ENCODE measurements at regions not wholly inside any gene's neighbourhood (a gene's known extent, or its start where the extent isn't known, plus 50 kb on each side); places are given as distances from the start of the nearest gene placed in this dataset.

GRCh38 chrX:15914486-15914885 is 59.9 kb upstream of the AP1S2 start:
- no peak for DNase-seq

DNA sequence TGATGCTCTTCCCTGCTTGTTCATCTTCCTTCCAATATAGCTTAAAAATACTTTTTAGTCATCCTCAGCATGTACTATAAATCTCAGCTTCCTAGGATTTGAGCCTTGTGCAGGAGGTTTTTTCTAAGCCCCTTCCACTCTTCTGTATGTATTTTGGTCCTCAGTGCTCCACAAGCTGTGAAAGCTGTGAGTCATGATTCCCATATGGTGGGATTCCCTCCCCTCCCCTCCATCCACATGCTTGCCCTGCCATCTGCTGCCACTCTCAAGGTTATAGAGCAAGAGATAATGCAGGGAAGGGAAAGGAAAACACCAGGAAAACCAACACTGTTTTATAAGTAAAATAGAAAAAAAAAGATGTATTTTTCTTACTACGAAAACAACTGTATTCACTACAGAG is 58.5 kb upstream of the AP1S2 start:
- DNase-seq, result no peak

DNA sequence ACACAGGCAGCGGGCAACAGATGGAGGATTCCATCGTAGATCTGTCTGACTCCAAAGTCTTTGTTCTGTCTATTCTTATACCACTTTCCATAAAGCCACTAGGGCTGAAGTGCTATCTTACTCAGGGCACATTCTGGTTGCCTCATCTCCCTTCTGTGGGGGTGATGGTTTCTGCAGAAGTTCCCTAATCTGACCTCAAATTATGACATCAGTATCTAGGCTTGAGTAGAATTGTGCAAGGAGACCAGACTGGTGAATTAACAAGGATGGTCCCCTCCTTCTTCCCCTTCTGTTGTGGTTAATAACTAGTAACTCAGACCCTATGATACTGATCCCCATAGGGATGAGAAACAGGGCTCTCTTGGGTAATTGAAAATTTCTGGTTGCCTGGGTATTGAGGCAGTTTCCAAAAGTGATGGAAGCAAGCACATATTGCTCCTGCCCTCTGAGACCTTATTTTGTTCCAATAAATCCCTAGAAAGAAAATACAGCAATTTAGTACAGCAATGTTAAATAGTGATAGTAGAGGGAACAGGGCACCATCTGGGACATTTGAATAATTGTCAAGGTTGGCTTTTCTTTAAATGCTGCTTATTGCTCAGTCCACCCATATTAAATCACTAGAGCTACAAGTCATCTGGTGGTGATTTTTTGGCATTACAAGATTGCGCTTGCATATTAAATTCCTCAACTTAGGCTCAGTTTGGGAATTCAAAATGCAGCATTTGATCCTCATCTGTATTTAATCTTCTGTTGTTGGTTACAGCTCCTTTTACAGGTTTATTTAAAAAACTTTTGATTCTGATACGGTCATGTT is 57.3 kb upstream of the AP1S2 start:
- no peak for DNase-seq

DNA sequence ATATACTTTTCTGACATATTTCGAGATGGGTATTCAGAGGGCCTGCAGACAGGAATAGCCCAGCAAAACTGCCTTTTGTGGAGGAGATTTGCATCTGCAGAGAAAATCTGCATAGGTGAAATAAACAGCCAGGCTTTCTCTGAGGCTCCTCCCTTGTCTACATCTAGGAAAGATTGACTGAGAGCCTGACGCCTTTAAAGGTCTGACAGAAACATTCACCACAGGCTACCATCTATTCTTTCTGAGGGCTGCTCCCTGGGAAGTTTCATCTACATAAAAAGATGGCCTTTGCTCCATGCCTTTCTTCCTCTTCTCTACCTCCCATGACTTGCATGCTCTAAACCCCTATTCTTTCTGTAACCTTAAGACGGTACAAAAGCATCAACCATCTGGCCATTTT is 55.0 kb upstream of the AP1S2 start:
- DNase-seq, result no peak

DNA sequence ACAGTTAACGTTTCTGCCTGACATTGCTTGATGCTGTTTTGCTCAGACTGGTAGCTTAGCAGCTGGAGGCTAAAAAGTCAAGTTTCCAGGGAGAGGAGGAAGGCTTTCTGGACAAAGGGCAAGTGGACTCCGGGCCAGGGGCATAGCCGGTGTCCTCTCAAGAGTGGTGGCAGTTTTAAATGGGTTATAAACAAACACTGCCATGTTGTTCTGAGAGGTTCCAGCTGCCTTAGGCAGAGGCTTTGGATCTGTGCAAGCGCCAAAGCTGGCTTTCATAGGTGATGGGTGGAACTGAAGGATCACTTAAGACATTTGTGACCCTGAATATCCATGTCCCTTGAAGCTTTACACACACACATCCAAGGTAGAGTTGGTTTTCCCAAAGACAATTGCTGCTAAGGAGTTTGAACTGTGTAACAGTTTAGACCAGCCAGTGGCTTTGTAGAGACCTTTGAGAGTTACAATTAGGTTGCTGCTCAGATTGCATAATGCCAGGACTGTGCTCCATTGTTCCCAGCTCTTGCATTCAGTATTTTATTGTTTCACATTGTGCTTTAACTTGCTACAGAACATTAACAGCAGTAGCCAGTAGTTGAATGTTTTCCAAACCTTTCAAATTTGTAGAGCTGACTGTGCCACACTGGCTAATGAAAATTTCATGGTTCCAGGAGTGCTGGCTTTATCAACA is 54.1 kb upstream of the AP1S2 start:
- DNase-seq, result no peak

GRCh38 chrX:15906041-15906943 is 51.7 kb upstream of the AP1S2 start:
- no peak for DNase-seq
